ENCODE measurements at regions not wholly inside any gene's neighbourhood (a gene's known extent, or its start where the extent isn't known, plus 50 kb on each side); places are given as distances from the start of the nearest gene placed in this dataset.
A peak's percentile ranks its signal among the peaks of the same experiment; 100 is the strongest.

GRCh38 chr15:79230766-79231165 lies 51.8 kb upstream of the ANKRD34C start:
- Histone ChIP-seq H3K9me3 (ENCODE audit: control insufficient read depth, insufficient read depth, low read length) (no peaks in the 10 kb centered on the region), H3K9ac (ENCODE audit: low read depth, low read length) (no peak overlapping the region)

GRCh38 chr15:79222808-79223207 lies 59.7 kb upstream of the ANKRD34C start:
- Histone ChIP-seq H3K4me1 (ENCODE audit: insufficient read depth, low read length) (no peaks in the 10 kb centered on the region), H3K9ac (ENCODE audit: low read depth, low read length) (no peak overlapping the region), H3K36me3 (ENCODE audit: insufficient read depth, low read length) (no peaks in the 10 kb centered on the region), H3K9me3 (ENCODE audit: control insufficient read depth, insufficient read depth, low read length) (no peaks in the 10 kb centered on the region)

More at GRCh38 chr15:79230766-79231165, 51.8 kb upstream of the ANKRD34C start:
- no peaks in the 10 kb centered on the region for H3K4me1 ChIP-seq (ENCODE audit: insufficient read depth, low read length)
- H3K36me3 ChIP-seq (ENCODE audit: insufficient read depth, low read length) = no peaks in the 10 kb centered on the region

- Histone ChIP-seq H3K9me3 (ENCODE audit: control insufficient read depth, insufficient read depth, low read length) (no peaks in the 10 kb centered on the region), H3K9ac (ENCODE audit: low read depth, low read length) (no peak overlapping the region)
Observed at GRCh38 chr15:79221696-79222095, 60.8 kb upstream of the ANKRD34C start.

DNA sequence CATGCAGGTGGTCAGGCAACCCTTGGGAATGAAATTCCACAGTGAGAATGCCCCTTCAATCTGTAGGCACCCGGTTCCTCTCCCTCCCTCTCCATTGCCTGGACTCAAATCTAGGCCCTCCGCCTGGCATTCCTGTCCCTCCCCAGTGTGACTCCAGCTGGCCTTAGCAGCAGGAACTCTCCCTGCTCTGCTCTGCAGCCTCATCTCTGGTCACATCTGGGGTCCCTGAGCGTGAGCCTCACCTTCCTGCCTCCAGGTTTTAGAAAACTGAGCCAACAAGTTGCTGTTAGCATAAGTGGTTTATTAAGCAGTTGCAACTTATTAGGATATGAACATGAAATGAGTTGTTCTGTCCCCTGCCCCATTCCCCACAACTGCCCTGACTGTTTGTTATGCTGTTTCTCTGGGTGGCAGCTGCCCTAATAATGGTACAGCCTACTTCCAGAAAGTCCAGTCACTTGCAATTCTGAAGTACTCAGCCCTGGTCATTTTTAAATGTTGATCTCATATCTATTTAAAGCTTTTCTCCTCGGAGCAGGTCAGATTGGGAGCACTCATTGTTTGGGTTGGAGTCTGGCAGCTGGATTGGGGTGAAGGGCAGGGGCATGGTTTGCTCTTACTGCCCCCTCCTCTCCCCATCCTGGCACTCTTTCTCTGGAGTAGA lies 63.0 kb upstream of the ANKRD34C start:
- Histone ChIP-seq H3K9me3 (ENCODE audit: control insufficient read depth, insufficient read depth, low read length) (no peaks in the 10 kb centered on the region), H3K4me1 (ENCODE audit: insufficient read depth, low read length) (no peaks in the 10 kb centered on the region), H3K9ac (ENCODE audit: low read depth, low read length) (no peak overlapping the region), H3K36me3 (ENCODE audit: insufficient read depth, low read length) (no peaks in the 10 kb centered on the region)

More at GRCh38 chr15:79221696-79222095, 60.8 kb upstream of the ANKRD34C start:
- no peaks in the 10 kb centered on the region for H3K4me1 ChIP-seq (ENCODE audit: insufficient read depth, low read length)
- no peaks in the 10 kb centered on the region for H3K36me3 ChIP-seq (ENCODE audit: insufficient read depth, low read length)

- Histone ChIP-seq H3K9me3 (ENCODE audit: control insufficient read depth, insufficient read depth, low read length) (no peaks in the 10 kb centered on the region), H3K4me1 (ENCODE audit: insufficient read depth, low read length) (peaks cover 5% of the 10 kb centered on the region; the same call in 1 of the 2 replicates), H3K36me3 (ENCODE audit: insufficient read depth, low read length) (no peaks in the 10 kb centered on the region), H3K9ac (ENCODE audit: low read depth, low read length) (no peak overlapping the region)
Observed at GRCh38 chr15:79218588-79219200, 63.8 kb upstream of the ANKRD34C start.

DNA sequence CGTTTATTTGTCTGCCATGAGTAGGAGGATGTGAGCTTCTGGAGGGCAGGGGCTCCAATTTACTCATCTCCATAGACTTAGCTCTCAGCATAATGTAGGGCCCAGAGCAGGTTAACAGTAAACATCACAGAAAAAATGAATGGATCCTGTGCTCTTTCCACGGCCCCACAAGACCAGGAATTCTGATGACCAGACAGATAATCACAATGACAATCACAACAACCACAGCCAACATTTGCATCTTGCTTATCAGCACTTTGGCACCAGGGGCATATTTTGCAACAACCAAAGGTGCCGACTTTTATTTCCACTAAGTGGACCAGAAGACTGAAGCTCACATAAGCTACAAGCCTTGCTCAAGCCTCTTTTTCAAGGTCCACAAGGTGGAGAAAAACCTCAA lies 68.9 kb upstream of the ANKRD34C start:
- Histone ChIP-seq H3K36me3 (ENCODE audit: insufficient read depth, low read length) (no peaks in the 10 kb centered on the region), H3K9me3 (ENCODE audit: control insufficient read depth, insufficient read depth, low read length) (no peaks in the 10 kb centered on the region), H3K4me1 (ENCODE audit: insufficient read depth, low read length) (peaks cover 25% of the 10 kb centered on the region), H3K9ac (ENCODE audit: low read depth, low read length) (no peak overlapping the region)

DNA sequence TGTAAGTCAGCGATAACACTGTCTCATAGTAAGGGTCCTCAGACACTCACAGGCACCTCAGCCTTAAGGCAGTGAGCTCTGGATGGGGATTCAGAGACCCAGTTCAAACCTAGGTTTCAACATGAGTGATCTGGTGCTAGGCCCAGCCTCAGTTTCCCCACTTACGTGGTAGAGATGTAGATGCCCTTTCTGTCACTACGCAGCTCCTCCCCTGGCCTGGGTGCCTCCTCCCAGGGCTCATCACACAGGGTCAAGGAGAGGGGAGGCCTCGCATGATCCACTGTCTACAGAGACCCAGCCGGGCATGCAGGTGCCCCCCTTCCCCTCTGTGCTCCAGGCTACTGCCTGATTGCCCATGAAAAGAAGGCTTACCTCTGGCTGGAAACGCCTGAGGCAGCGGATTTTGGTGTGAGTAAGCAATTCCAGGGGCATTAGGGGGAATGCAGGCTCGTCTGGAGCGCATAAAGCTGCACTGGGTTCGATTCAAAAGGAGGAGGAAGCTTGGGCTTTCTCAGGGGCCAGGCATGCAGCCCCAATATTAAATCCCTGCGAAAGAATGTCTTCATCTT lies 69.8 kb upstream of the ANKRD34C start:
- H3K36me3 ChIP-seq (ENCODE audit: insufficient read depth, low read length) = no peaks in the 10 kb centered on the region
- peaks cover 25% of the 10 kb centered on the region for H3K4me1 ChIP-seq (ENCODE audit: insufficient read depth, low read length)
- H3K9me3 ChIP-seq (ENCODE audit: control insufficient read depth, insufficient read depth, low read length) = no peaks in the 10 kb centered on the region
- H3K9ac ChIP-seq (ENCODE audit: low read depth, low read length) = no peak overlapping the region; the same call in 1 of the 2 replicates

- Histone ChIP-seq H3K9me3 (ENCODE audit: control insufficient read depth, insufficient read depth, low read length) (no peaks in the 10 kb centered on the region), H3K9ac (ENCODE audit: low read depth, low read length) (no peak overlapping the region), H3K4me1 (ENCODE audit: insufficient read depth, low read length) (peaks cover 25% of the 10 kb centered on the region), H3K36me3 (ENCODE audit: insufficient read depth, low read length) (no peaks in the 10 kb centered on the region)
Observed at GRCh38 chr15:79211481-79211880, 71.0 kb upstream of the ANKRD34C start.

GRCh38 chr15:79209690-79210089 lies 72.8 kb upstream of the ANKRD34C start:
- H3K36me3 ChIP-seq (ENCODE audit: insufficient read depth, low read length) = no peaks in the 10 kb centered on the region
- no peaks in the 10 kb centered on the region for H3K9me3 ChIP-seq (ENCODE audit: control insufficient read depth, insufficient read depth, low read length)
- H3K9ac ChIP-seq (ENCODE audit: low read depth, low read length) = peak overlapping the region; percentile 59
- peaks cover 25% of the 10 kb centered on the region for H3K4me1 ChIP-seq (ENCODE audit: insufficient read depth, low read length)

DNA sequence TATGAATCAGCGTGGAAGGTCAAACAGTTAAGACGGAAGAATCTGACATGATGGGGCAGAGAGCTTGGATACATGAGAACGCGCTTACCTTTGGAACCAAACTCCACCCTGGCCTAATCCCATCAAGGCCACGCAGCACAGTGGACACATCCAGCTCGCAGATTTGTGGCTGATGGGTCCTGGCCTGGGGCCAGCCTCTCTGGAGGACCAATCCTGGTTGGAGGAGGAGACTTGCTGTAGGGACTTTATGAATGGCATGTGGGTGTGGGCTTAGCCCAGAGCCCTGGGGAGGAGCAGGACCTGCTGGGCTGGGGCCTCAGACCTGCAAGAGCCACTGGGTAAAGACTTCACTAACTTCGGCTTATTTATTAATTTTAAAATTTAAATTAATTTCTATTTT lies 73.4 kb upstream of the ANKRD34C start:
- no peaks in the 10 kb centered on the region for H3K9me3 ChIP-seq (ENCODE audit: control insufficient read depth, insufficient read depth, low read length)
- H3K4me1 ChIP-seq (ENCODE audit: insufficient read depth, low read length) = peaks cover 24% of the 10 kb centered on the region
- H3K9ac ChIP-seq (ENCODE audit: low read depth, low read length) = no peak overlapping the region
- no peaks in the 10 kb centered on the region for H3K36me3 ChIP-seq (ENCODE audit: insufficient read depth, low read length)

DNA sequence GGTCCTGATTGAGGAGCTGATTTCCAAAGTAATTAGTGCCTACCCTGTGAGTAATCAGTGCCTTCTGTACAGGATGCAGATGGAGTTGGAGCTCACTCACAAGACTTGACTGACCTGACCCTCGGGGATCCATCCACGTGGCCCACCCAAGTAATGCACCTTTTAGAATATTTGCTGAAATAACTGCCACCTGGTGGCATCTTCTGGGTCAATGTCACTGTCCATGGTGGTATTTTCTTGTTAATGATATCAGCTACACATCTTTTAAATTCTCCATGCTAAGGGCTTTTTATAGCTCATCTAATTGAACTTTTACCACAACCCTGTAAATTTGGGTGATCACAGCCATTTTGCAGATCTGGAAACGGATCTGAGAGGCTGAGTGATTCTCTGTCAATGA lies 74.3 kb upstream of the ANKRD34C start:
- no peaks in the 10 kb centered on the region for H3K36me3 ChIP-seq (ENCODE audit: insufficient read depth, low read length)
- H3K4me1 ChIP-seq (ENCODE audit: insufficient read depth, low read length) = peaks cover 15% of the 10 kb centered on the region
- H3K9ac ChIP-seq (ENCODE audit: low read depth, low read length) = no peak overlapping the region
- no peaks in the 10 kb centered on the region for H3K9me3 ChIP-seq (ENCODE audit: control insufficient read depth, insufficient read depth, low read length)

DNA sequence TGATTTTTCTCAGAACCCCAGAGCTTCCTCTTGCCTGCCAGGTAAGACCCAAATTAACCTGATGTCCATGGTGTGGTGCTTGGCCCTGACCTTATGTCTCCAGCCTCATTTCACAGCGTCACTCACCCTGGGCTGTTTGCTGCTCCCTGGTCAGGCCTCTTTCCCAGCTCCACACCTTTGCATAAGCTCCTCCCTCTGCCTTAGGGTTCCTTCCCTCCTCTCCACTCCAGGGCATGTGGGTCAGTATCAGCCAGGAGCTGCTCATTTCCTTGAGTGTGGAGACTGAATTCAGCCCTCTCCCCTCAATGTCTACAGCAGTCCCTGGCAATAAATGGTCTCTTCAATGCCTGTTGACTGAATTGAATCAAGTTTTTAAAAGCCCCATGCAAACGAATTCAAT lies 75.6 kb upstream of the ANKRD34C start:
- 0 out of 2 replicates have a peak, but pooled peaks cover 5% of the 10 kb centered on the region for H3K4me1 ChIP-seq (ENCODE audit: insufficient read depth, low read length)
- H3K36me3 ChIP-seq (ENCODE audit: insufficient read depth, low read length) = no peaks in the 10 kb centered on the region
- no peak overlapping the region for H3K9ac ChIP-seq (ENCODE audit: low read depth, low read length)
- no peaks in the 10 kb centered on the region for H3K9me3 ChIP-seq (ENCODE audit: control insufficient read depth, insufficient read depth, low read length)

GRCh38 chr15:79204886-79205675 lies 77.4 kb upstream of the ANKRD34C start:
- Histone ChIP-seq H3K36me3 (ENCODE audit: insufficient read depth, low read length) (no peaks in the 10 kb centered on the region), H3K4me1 (ENCODE audit: insufficient read depth, low read length) (0 out of 2 replicates have a peak, but pooled peaks cover 1% of the 10 kb centered on the region), H3K9ac (ENCODE audit: low read depth, low read length) (no peak overlapping the region), H3K9me3 (ENCODE audit: control insufficient read depth, insufficient read depth, low read length) (no peaks in the 10 kb centered on the region)

GRCh38 chr15:79198461-79198860 lies 84.1 kb upstream of the ANKRD34C start:
- peaks cover 15% of the 10 kb centered on the region for H3K4me1 ChIP-seq (ENCODE audit: insufficient read depth, low read length)
- H3K9me3 ChIP-seq (ENCODE audit: control insufficient read depth, insufficient read depth, low read length) = no peaks in the 10 kb centered on the region
- no peaks in the 10 kb centered on the region for H3K36me3 ChIP-seq (ENCODE audit: insufficient read depth, low read length)

More at GRCh38 chr15:79198461-79198860, 84.1 kb upstream of the ANKRD34C start:
- H3K9ac ChIP-seq (ENCODE audit: low read depth, low read length) = no peak overlapping the region
